Suppressor macrophage (primary cell): ENCODE measurements at regions not wholly inside any gene's neighbourhood (a gene's known extent, or its start where the extent isn't known, plus 50 kb on each side); places are given as distances from the start of the nearest gene placed in this dataset.

Experiments used
- DNase-seq, 4 experiments: peaks; one replicate each; pipeline ENCODE4 v3.0.0-alpha.2; 2020 to 2022

DNA sequence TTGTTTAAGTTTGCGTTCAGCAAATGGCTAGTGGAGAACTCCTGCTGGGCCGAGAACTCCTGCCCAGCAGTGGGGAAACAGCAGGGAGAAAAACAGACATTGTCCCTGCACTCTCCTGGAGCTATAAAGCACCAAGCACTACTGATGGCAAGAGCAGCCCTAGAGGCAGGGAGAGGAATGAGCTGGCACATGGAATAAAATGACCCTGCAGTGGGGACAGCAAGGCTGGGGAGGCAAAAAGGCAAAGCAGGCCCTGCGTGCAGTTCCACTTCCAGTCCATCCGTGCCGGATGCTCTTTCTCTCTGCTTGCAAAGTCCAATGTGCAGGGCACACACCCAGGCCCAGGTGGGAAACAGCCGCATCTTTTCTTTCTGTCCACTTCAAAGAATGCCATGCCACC is 415.5 kb downstream of the LRATD1 start:
- DNase-seq: no peak

GRCh38 chr2:15049096-15049993 is 416.8 kb downstream of the LRATD1 start:
- no peak for DNase-seq

GRCh38 chr2:15050483-15050882 is 418.0 kb downstream of the LRATD1 start:
- DNase-seq: no peak

DNA sequence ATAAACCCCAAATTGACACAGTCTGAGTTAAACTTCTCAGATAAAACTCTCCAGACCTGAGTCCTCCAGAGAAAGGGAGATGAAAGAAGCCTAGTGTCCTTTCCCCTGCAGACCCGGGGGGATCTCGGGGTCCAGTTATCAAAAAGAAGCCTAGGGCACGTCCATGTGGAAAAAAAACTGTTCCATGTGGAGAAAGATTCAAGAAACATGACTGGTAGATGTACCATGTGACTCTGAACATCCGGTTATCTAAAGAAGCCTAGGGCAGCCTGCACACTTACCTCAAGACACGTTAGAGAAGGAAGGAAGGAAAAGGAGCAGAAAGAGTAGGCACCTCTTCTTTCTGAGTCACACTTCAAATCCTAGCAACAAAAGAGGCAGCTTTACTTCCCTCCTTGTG is 421.0 kb downstream of the LRATD1 start:
- no peak for DNase-seq

DNA sequence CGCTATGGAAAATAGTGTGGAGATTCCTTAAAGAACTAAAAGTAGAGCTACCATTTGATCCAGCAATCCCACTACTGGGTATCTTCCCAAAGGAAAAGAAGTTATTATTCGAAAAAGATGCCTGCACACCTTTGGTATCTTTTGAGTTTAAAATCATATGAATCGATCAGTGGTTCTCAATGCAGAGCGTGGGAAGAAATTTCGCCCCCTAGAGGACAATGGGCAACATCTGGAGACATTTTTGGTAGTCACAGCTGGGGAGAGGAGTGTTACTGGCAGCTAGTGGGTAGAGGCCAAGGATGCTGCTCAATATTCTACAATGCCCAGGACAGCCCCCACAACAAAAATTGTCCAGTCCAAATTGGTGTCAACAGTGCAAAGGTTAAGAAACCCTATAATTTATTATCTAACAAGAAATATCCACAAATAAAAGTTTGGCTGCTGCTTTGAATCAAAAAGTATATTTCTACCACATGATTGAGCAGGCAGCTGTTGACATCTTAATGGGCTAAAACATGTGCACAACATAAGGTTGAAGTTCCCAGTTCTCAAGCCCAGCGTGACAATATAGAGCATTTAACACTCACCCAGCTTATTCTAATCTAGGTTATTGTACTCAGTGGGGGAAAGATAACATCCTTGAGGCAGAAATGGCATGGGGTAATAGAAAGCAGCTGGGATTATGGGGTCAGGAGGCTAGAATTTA is 425.7 kb downstream of the LRATD1 start:
- peak in 1 of 4 experiments; percentile 9 for DNase-seq

- no peak for DNase-seq
These were observed 426.2 kb downstream of the LRATD1 start for GRCh38 chr2:15058721-15059157.

- DNase-seq: no peak
These were observed 427.5 kb downstream of the LRATD1 start for GRCh38 chr2:15059870-15060512.

DNA sequence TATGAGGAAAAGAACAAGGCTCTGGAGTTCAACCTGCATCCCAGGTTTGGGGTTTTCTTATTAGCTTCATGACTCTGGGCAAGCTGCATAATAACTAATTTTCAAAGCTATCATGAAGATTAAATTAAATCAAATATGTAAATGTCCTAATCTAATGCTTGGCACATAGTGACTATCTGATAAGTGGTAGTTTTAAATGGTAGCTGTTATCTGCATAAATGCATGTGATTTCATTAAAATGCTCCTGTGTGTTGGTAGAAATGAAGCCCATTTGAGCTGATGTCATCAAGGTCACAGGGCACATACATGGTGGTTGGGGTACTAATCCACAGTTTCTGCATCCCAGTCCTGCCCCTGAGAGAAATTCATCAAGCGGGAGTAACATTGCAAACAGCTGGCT is 428.8 kb downstream of the LRATD1 start:
- DNase-seq: no peak

GRCh38 chr2:15066138-15066537 is 433.6 kb downstream of the LRATD1 start:
- no peak for DNase-seq

DNA sequence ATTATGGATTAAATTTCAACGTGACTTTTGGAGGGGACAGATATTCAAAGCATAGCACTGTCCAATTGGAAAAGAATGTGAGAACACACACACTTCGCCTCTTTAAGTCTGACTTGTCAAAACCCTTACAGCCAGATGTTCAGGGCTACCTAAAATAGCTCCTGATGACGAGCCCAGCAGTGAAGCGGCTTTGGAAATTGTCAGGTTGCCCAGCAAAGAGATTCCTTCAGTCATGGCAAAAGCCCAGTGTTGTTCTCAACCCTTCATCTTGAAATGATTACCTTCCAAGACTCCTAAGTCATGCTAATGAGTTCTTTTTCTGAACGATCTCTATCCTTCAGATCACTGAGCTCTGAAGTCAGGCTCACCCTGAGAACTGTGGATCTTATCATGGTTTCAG is 436.6 kb downstream of the LRATD1 start:
- DNase-seq: no peak

DNA sequence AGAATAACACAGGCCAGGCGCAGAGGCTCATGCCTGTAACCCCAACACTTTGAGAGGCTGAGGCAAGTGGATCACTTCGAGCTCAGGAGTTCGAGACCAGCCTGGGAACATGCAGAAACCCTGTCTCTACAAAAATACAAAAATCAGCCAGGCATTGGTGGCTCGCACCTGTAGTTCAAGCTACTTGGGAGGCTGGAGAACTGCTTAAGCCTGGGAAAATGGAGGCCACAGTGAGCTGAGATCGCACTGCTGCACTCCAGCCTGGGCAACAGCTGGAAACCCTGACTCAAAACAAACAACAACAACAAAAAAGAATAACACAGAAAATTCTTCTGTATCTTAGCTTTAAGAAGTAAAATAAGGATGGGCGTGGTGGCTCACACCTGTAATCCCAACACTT is 440.3 kb downstream of the LRATD1 start:
- DNase-seq: no peak

- no peak for DNase-seq
These were observed 441.1 kb downstream of the LRATD1 start for GRCh38 chr2:15073664-15074063.

DNA sequence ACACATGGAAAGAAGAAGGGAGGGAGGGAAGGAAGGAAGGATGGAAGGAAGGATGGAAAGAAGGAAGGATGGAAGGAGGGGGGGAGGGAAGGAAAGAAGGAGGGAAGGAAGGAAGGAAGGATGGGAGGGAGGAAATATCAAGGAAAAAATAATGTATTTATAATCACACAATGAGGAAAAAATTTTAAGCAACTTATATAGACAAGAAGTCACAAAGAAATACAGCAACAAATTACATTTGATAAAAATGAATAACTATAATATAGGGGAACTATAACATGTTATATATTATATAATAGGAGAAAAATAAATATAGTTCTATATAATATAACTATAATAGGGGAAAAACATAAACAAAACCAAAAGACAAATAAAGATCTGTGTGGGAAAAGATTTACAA is 441.8 kb downstream of the LRATD1 start:
- DNase-seq: no peak

- no peak for DNase-seq
These were observed 442.5 kb downstream of the LRATD1 start for GRCh38 chr2:15074751-15075700.

GRCh38 chr2:15076668-15077067 is 444.2 kb downstream of the LRATD1 start:
- no peak for DNase-seq

DNA sequence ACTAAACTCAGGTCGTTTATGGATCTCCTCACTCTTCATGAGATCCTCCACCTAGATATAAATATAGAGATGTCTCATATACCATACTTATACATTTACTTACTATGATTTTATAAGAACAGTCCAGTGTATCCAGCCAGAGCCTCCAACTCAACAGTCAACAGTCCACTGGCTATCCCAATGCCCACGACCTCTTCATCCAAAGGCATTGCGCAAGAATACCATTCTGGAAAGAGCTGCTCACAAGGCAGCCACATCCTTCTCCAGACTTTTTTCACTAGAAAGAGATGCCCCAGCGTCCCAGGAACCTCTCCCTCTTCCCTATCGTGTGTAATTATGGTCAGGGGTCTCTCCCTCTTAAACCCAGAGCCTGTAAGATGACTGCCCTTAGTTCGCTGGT is 448.8 kb downstream of the LRATD1 start:
- DNase-seq: no peak

- DNase-seq: peak in 2 of 4 experiments; percentile 5 to 8
These were observed 449.9 kb downstream of the LRATD1 start for GRCh38 chr2:15082105-15083058.

- no peak for DNase-seq
These were observed 452.4 kb downstream of the LRATD1 start for GRCh38 chr2:15084826-15085489.

DNA sequence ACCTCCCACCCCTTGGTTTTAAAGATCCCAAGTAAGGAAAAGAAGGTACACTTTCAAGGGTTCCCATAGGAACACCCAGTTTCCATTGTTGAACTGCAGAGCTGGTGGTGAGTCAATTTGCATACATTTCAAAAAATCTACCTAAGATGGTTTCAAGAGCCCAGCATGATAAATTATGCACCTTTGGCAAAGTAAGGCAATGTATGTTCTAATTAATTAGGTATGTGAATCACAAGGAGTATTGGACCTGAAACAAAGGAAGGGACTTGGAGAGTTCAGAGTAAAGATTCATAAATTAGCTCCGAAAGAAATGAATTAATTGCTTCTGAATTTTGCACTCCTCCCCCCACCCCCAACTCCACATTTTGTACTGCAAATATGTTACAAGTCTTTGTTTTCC is 459.7 kb downstream of the LRATD1 start:
- no peak for DNase-seq

DNA sequence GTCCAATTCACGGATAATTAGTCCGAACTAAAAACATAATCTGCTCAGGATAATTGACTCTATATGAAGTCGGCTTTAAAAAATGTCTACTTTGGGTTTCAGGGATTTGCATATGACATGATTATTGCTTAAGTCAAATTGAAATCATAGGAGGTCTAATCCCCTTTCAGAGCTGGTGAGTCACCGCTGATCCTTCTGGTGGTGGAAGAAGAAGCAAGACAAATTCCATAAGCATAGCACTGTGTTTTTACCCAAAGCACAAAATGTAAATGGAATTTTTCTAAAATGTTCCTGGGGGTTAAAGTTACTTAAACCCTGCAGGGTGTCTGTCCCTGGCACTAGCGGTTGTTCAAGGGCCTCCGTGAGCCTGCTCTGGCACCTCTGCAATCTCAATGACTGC is 460.2 kb downstream of the LRATD1 start:
- DNase-seq: no peak
